GM10248 (cell line): ENCODE measurements at regions not wholly inside any gene's neighbourhood (a gene's known extent, or its start where the extent isn't known, plus 50 kb on each side); places are given as distances from the start of the nearest gene placed in this dataset.

ENCODE experiments used
- CTCF ChIA-PET: fragments of 300-600 bp; sonication (Branson Sonifier 250); formaldehyde crosslinking; extraction: SDS; loops from one replicate; lab custom pipeline; 2021; ENCODE audit warnings: antibody characterized with exemption; lab: Yijun Ruan, JAX
- POLR2A ChIA-PET: fragments of 350-650 bp; sonication (Branson Sonifier 250); formaldehyde crosslinking; extraction: SDS; loops from one replicate; lab custom pipeline; 2020; ENCODE audit warnings: antibody characterized with exemption; lab: Yijun Ruan, JAX
- DNase-seq: peaks from one replicate; pipeline ENCODE4 v3.0.0; 2012; ENCODE audit errors: extremely low spot score
- TF ChIP-seq, protein P1 (sequence below): IDR thresholded peaks from 2 replicates; pipeline ENCODE4 v1.5.1; 2012; ENCODE audit warnings: mild to moderate bottlenecking, low read depth; ENCODE audit errors: extremely low read depth, missing control alignments, control extremely low read depth

DNA sequence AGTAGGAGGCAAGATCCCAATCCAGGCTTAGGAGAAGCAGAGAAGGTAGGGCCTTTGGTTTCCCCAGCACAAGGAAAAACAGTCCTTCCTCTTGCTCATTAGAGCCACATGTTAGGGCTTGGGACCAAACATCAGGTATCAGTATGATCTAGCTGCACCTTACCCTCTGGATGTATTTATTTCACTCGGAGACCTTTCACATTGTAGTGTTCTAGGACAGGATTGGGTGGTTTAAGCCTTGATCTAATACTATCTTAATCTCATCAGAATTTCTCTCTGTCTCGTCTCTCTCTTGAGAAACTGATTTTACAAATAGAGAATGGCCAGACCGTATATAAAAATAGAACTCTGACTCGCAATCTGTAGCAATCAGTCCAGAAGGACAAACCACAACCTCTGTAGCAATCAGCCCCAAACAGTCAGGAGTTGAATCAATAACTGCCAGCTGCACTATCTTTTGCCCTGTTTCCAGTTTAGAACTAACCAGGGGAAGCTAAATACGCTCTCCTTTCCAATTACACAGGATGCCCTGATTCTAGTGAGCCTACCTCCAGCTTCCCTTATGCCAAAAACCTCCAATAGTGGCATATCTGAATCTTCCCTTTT lies 207.1 kb downstream of the TDRD15 start:
- DNase-seq, result no peak
- CTCF ChIA-PET, result interaction anchor here (2.4 kb wide), 1 partner anchor 13 kb away, joined by 9 read pairs; no protein-coding TSS in a partner anchor
- TF ChIP-seq, protein P1, sequence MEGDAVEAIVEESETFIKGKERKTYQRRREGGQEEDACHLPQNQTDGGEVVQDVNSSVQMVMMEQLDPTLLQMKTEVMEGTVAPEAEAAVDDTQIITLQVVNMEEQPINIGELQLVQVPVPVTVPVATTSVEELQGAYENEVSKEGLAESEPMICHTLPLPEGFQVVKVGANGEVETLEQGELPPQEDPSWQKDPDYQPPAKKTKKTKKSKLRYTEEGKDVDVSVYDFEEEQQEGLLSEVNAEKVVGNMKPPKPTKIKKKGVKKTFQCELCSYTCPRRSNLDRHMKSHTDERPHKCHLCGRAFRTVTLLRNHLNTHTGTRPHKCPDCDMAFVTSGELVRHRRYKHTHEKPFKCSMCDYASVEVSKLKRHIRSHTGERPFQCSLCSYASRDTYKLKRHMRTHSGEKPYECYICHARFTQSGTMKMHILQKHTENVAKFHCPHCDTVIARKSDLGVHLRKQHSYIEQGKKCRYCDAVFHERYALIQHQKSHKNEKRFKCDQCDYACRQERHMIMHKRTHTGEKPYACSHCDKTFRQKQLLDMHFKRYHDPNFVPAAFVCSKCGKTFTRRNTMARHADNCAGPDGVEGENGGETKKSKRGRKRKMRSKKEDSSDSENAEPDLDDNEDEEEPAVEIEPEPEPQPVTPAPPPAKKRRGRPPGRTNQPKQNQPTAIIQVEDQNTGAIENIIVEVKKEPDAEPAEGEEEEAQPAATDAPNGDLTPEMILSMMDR, result no peak
- POLR2A ChIA-PET, result no interaction called here

DNA sequence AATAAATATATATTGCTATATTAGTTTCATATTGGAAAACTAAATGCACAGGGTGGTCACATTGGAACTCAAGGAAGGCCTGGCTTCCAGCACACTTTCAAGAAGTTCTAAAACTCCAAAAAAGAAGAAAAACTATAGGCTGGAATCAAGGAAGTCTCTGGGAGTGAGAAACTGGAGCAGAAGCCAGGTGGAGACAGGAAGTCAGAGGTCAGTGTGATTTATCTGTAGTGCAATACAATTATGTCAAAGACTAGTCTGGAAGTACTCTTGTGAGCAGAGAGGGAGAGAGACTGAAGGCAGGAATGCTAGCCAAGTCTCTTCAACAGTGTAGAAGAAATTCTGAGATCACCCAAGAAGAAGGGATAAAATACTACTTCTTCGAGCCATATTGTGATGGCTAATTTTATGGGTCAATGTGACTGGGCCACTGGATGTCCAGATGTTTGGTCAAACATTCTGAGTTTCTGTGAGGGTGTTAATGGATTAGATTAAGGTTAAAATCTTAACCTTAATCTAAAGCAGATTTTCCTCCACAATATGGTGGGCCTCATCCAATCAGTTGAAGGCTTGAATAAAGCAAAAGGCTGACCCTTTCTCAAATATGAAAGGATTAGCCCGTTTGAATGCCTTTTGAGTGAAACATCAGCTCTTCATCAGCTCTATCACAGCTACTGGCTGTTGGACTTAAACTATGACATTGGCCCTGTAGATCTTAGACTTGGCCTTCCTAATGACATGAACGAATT lies 208.0 kb downstream of the TDRD15 start:
- ChIA-PET CTCF (interaction anchor here (2.4 kb wide), 1 partner anchor 14 kb away, joined by 9 read pairs; no protein-coding TSS in a partner anchor), POLR2A (no interaction called here)
- no peak for DNase-seq
- TF ChIP-seq, protein P1, result no peak

DNA sequence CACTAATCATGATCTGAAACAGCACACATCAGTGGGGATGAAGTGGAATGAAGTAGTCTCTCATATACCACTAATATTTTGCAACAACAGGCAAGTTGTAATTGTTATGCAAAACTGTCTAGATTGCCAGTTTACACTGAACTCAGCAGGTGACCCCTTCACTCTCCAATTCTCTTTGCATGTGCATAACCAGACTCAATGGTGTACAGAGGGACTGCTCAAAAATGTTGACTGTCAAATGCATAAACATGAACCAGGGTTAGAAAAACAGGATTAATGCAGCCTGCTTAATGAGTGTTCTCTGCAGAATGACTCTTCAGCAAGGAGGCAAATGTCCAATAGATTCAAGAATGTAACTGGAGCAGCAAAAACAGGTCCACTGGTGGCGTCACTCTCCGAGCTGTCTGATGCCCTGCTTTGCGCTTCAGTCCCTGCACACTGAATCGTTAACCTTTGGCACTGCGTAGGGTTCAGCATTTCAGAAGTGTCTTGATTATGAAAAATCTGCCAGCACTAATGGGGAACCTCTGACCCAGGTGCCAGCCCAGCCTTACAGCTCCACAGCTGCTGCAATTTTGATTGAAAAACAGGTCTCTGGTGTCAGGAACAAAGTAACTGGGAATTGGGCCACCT lies 209.3 kb downstream of the TDRD15 start:
- POLR2A ChIA-PET, result no interaction called here
- DNase-seq, result no peak
- CTCF ChIA-PET, result interaction anchor here (2.4 kb wide), 1 partner anchor 15 kb away, joined by 9 read pairs; no protein-coding TSS in a partner anchor
- TF ChIP-seq, protein P1, result no peak

DNA sequence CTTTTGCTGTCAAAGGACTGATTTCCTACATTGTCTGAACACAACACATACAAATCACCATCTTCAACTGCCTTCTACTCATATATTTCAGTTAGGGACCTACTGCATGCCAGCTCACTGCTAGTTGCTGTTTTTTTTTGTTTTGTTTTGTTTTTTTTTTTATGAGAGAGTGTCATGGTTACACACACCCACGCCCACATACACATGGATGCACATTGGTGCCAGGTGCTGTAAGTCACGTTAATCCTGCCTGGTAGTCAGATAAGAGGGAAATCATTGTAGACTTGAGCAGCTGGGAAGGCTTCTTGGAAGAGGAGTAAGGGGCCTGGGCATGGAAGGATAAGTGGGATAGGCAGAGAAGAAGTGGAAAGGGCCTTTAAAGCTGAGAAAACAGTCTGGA lies 209.9 kb downstream of the TDRD15 start:
- CTCF ChIA-PET, result no interaction called here
- POLR2A ChIA-PET, result no interaction called here
- DNase-seq, result no peak
- TF ChIP-seq, protein P1, result no peak

DNA sequence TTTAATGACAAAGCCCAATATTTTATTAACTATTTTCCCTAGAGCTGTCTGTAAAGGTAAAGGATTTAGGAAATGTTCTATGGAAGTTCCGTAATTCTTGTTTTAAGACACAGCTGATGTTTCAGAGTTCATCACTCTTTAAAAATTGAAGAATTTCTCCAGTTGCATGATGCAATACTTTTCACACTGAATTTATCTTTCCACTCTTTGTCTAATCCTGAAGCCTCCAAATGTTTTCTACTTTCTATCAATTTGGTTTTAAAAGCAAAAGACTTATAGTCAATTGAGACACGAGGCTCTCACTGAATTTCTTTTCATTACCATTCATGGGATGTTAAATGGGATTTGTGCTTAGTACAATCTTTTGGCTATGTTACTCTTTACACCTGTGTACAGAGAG lies 223.2 kb downstream of the TDRD15 start:
- CTCF ChIA-PET, result no interaction called here
- TF ChIP-seq, protein P1, result no peak
- POLR2A ChIA-PET, result no interaction called here
- no peak for DNase-seq

DNA sequence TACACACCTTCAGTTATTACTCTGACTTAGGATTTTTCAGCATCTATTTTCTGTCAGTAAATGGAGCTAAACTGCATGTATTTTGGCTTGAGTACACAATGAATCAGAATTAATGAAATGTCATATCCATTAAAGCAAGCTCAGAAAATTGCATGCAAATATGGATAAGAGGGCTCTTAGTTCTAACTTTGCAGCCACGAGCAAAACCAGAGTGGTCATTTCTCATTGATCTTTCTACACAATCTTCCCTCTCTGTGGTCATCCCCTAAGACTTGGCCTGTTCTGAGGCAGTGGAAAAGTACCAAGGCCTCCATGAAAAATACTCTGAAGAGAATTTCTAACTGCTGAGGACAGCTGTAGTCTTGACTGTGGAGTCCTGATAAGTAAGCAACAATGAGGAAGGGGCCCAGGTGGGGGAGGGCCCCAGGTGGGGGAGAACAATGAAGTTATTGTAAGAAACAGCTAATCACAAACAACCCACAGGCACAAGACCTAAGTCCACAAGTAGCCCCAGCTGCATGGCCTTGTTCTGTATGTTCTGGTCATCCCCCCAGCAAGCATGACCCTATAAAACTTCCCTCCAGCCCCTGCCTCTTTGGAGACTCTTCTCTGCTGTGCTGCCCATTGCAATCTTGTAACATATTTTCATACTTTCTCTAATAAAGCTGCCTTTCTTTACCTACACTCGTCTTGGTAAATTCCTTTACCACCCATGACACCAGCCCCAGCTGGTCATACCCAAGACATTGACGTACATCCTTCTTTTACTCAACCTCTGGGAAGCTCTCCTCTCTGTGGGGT lies 230.3 kb downstream of the TDRD15 start:
- DNase-seq, result no peak
- CTCF ChIA-PET, result interaction anchor here (1.1 to 1.9 kb wide), 4 partner anchors 9 to 188 kb away, joined by 3 to 8 read pairs (median 4); no protein-coding TSS in a partner anchor
- TF ChIP-seq, protein P1, result no peak
- POLR2A ChIA-PET, result no interaction called here
